LNCAP (cell line): ENCODE measurements at regions not wholly inside any gene's neighbourhood (a gene's known extent, or its start where the extent isn't known, plus 50 kb on each side); places are given as distances from the start of the nearest gene placed in this dataset.

Source experiments
- TF ChIP-seq, protein P1 (sequence below): fragments of 450-650 bp; IDR thresholded peaks from 2 replicates; pipeline ENCODE4 v1.5.1; 2017; ENCODE audit warnings: mild to moderate bottlenecking

DNA sequence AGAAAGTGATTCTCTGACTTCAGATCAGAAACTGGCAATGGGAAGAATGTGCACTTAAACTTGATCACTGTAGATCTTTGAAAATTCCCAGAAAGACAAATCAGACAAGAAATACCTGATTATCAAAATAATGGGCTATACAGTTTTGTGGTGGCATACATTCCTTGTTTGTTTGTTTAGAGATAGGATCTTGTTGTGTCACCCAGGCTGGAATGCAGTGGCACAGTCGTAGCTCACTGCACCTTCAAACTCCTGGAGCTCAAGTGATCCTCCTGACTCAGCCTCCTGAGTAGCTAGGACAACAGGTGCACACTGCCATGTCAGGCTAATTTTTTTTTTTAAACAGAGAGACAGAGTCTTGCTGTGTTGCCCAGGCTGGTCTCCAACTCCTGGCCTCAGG lies 81.0 kb upstream of the SPRY1 start:
- TF ChIP-seq, protein P1, sequence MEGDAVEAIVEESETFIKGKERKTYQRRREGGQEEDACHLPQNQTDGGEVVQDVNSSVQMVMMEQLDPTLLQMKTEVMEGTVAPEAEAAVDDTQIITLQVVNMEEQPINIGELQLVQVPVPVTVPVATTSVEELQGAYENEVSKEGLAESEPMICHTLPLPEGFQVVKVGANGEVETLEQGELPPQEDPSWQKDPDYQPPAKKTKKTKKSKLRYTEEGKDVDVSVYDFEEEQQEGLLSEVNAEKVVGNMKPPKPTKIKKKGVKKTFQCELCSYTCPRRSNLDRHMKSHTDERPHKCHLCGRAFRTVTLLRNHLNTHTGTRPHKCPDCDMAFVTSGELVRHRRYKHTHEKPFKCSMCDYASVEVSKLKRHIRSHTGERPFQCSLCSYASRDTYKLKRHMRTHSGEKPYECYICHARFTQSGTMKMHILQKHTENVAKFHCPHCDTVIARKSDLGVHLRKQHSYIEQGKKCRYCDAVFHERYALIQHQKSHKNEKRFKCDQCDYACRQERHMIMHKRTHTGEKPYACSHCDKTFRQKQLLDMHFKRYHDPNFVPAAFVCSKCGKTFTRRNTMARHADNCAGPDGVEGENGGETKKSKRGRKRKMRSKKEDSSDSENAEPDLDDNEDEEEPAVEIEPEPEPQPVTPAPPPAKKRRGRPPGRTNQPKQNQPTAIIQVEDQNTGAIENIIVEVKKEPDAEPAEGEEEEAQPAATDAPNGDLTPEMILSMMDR = no peak

DNA sequence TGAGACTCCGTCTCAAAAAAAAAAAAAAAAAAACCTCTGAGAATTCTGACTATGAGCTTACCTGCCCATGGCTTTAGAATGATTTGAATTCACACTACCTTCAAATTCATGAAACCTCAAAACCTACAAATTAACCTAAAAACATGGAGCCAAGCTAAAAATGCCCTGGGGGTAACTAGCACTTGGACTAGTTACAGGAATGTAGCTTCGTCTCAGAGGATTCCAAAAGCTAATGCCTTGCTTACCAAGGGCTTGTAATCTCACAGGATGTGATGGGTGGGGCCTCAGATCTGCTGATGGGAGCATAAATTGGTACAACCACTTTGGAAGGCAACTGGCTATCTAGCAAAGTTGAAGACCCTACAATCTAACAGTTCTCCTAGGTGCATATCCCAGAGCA lies 79.4 kb upstream of the SPRY1 start:
- TF ChIP-seq, protein P1 = no peak

DNA sequence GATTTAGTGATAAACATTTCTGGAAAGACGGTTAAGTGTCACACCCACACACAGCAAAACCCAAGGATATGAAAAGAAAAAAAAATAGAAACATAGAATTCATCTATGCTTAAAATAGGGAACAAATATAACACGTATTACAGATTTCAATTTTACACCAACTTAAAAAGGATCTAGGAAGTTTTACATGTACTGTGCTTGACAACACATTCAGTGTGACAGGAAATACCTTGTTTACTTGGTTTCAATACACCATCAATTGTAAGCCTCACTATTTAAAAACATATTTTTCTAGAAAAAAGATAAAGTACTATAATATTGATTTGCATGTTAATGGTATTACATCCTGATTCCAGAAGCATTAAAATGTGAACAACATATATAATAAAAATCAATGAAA lies 77.0 kb upstream of the SPRY1 start:
- TF ChIP-seq, protein P1 = no peak

DNA sequence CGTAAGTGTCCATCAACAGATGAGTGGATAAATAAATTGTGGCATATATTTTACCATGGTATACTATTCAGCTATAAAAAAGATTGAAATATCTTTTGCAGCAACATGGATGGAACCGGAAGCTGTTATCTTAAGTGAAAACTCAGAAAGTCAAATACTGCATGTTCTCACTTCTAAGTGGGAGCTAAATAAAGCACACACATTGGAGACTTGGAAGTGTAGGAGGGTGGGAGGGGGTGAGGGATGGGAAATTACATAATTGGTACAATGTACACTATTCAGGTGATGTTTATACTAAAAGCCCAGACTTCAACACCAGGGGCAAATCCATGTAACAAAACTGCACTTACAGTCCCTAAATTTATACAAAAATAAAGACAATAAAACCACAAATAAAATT lies 72.6 kb upstream of the SPRY1 start:
- TF ChIP-seq, protein P1 = no peak

DNA sequence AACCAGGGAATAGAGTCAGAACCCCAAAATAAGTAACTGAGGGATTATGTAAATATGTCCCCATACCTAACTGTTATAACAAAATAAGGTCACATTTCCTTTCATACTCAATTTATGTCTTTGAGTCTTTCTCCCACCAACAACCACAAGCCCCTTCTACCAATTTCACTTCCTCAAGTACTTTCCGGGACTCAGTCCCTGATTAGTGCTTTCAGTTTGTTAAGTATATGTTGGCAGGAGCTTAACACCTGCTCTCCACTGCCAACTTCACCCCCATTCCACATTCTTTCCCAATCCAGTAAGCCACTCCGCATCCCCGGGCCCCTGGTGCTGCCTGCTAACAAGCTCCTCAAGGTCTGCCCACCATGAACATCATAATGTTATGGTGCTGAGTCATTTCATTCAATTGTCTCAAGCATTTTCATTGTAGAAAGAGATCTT lies 71.3 kb upstream of the SPRY1 start:
- TF ChIP-seq, protein P1 = no peak

DNA sequence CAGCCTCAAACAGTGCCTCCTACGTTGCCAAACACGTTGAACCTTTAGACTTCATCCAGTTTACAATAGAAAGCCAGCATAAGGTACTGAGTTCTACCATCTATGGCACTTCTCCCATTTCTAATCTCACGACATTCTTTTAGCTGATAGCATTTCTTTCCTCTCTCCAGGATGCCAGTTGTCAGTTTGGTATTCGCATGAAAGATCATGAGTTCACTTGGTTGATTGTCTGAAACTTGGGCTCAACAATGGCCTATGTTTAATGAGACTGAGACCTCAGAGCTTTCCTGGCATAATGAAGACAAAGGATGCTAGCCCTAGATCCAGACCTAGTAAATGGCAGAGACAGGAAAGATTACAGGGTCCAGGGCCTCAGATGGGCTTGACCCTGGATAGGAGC lies 69.2 kb upstream of the SPRY1 start:
- TF ChIP-seq, protein P1 = no peak

DNA sequence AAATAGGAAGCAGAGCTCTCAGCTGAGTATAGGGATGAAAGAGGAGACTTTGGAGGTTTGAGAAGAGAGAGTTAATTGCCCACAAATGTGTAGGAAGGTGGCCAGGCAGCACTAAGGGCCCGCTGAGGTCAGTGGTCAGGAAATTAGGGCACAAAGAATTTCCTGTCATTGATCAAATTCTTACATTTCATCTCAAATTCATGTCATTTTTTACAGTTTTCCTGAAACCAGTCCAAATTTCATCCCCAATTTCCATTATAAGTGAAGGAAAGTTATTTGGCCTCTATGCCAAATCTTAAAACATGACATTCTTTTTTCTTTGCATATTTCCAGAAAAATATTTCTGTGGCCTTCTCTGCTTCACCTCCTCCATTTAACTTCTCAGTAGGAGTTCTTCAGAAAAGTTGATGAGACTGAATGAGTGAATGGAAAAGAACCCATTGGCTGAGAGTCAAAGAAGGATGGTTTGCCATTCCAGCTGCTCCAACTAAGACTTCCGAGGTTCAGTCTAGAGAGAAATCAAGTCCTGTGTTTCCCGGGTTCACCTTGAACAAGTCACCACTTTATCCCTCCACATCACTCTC lies 68.7 kb upstream of the SPRY1 start:
- TF ChIP-seq, protein P1 = no peak

DNA sequence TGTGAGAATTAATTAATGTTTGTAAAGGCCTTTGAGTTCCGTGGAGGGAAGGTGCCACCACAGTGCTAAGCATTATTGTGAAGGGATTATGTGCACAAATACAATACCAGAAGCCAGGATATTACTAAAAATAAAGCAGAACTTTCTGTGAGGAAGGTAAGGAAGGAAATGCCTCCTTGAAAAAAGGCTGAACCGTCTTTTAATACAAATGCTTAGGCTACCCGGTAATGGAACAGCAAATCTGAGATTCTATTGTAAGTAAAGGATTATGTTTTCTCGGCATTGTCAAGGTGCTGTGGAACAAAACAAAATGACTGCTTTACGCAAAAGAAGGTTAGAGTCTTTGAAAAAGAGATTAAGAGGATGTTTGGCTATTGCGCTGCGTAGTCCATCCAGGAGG lies 57.9 kb upstream of the SPRY1 start:
- TF ChIP-seq, protein P1 = no peak
